Activated T-cell treated with anti-CD3 and anti-CD28 coated beads for 24 hours (primary cell): ENCODE measurements at regions not wholly inside any gene's neighbourhood (a gene's known extent, or its start where the extent isn't known, plus 50 kb on each side); places are given as distances from the start of the nearest gene placed in this dataset.
"Not testable (repeated sequence)": the region's sequence is repeated elsewhere in the genome, so short reads cannot be mapped to it uniquely, and the experiment has no call there.

Source experiments
- DNase-seq: peaks from one replicate; pipeline ENCODE4 v3.0.0-alpha.2; 2020; ENCODE audit warnings: low read depth

DNA sequence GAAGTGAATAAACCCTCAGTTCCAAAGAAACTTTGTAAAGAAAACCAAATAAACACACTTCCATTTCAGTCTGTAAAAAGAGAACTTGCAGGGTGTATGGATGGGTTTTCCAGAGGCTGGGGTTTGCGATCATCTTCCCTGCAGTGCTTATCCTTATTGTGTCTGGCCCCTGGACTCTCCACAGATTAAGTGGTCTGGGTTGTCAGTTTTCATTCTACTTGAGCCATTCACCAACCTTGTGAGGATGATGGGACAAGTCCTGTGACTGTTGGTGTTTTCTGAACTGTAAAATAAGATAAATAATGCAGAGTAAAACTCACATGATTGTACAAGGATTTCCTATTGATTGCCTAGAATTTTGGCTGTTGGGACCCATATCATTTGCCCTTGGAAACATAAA lies 166.1 kb upstream of the MOCS2 start:
- no peak for DNase-seq

- DNase-seq = no peak
Measured at GRCh38 chr5:53276825-53277224, 167.3 kb upstream of the MOCS2 start.

DNA sequence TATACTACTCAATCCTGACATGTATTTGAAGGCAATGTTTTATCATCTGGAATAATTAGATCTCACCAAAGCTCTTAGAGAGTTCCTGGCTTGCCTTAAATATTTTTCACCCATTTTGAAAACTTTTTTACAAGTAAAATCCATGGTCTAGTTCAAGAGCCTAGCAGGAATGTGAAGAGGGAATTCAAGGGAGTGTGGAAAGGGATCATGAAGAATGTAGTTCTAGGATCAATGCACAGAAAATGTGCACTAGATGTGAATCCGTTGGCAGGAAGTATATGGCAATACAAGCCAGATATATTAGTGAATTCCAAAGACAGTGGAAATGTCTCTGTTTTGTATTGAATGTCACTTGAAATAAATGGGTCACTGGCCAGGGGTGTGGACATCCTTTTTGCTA lies 167.9 kb upstream of the MOCS2 start:
- DNase-seq = no peak

DNA sequence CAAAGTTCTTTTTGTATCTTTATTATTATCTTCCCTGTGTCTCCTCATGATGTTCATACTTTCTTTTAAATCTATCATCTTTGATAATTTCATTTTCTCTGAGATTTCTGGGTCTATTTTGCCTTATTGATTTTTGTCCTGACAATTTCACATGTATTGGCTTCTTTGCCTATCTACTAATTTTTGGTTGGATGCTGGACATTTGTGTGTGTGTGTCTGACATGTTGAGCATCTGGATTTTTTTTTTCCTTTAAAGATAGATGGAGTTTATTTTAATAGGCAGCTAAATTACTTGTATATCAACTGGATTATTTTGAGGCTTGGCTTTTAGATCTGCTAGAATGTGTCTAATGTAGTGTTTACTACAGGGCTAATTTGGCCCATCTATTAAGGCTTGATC lies 178.0 kb upstream of the MOCS2 start:
- no peak for DNase-seq

DNA sequence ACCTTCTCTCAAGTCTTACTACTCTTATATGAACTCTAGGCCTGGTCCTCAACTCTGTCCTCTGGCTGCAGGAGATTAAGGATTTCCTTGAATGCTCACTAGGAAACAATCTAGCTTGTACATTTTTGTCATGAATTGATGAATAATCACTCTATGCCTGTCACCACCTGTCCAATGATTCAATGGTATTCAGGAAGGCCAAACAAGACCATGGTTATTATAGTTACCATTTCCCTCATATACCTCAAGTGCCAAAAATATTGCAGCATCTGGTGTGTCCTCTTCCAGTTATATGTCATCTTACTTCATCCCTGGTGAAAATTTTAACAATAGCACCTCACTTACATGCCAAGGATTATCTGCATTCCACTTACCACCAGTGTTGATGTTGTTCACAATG lies 179.0 kb upstream of the MOCS2 start:
- DNase-seq = no peak

DNA sequence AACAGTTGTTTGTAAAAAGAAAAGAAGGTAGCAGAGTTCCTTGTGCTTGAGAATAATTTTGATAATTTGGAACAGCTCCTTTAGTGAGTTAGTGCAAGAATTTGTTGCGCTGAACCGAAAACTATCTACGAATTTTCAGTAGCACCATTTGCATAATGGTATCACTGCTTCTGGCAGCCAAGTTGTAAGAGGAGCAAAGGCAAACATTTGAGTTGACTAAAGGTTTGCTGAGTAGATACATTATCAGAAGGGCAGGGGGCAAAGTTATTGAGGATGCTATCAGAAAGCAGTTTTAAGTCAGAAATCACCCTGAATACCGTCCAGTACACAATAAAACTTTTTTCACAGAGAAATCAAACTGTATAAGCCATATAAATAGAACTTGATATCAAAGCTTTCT lies 181.5 kb upstream of the MOCS2 start:
- no peak for DNase-seq

DNA sequence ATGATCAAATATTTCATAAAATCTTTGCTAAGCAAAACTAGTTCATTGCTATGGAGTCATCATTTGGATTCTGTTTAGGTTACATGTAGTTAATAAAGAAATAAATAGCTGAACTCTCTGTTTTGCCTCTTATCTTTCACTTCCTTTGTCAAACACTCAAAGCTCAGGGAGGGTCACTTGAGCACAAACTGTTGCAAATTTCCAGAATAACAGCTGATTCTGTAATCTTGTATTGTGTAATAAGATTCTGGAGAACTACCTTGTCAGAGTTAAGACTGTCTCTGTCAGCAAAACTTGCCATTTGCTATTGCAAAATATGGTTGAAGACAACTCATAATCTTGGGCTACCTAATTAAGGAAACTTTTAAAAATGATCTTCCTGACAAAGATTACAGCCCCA lies 182.0 kb upstream of the MOCS2 start:
- DNase-seq = no peak

- DNase-seq = no peak
Measured at GRCh38 chr5:53298841-53299240, 181.6 kb upstream of the FST start.

DNA sequence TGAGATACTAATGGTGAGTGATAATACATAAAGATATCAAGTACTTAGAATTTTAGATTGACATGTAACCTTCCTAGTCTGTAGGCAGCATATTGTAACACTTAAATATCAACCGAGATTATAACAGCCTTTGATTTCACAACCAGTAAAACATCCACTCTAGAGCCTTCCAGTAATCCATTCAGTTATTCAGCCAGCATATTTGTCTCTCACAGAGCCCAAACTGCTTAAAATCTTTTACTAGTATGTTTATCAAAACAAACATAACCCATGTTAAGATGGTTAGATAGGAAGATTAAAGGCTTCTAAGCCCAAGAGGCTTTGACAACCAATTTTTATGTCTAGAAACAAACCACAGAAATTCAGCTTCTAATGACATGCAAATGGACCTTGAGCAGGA lies 177.9 kb upstream of the FST start:
- no peak for DNase-seq

DNA sequence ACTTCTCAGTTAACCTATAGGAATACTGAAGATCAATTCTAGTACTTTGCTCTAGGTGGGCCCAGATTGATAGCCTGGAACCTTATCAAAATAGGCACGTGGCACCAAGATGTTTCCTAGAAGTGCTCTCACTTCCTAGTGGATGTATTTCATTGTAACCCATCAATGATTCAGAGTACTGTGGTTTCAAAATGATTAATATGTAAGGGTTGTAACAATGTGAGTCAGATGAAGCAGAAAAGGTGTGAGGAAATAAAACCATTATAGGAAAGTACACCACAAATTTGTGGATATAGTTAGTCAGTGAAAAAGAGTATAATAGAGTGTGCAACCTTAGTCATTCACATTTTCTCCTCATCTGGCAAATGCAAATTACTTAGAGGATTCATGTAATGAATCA lies 177.3 kb upstream of the FST start:
- no peak for DNase-seq

DNA sequence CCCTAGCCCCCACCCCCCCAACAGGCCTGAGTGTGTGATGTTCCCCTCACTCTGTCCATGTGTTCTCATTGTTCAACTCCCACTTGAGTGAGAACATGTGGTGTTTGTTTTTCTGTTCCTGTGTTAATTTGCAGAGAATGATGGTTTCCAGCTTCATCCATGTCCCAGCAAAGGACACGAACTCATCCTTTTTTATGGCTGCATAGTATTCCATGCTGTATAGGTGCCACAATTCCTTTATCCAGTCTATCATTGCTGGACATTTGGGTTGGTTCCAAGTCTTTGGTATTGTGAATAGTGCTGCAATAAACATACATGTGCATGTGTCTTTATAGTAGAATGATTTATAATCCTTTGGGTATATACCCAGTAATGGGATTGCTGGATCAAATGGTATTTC lies 175.1 kb upstream of the FST start:
- not testable (repeated sequence) for DNase-seq

DNA sequence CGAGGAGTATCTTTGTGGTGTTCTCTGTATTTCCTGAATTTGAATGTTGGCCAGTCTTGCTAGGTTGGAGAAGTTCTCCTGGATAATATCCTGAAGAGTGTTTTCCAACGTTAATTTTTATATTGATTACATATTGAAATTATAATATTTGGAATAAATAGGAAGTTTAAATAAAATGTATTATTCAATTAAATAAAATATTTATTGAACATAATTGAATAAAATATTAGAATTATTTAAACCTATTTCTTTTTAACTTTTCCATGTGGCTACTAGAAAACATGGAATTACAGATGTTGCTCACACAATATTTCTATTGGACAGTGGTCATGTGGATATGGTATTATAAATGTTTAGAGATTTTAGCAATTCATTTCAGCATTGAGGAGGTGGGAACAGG lies 170.8 kb upstream of the FST start:
- DNase-seq = no peak

DNA sequence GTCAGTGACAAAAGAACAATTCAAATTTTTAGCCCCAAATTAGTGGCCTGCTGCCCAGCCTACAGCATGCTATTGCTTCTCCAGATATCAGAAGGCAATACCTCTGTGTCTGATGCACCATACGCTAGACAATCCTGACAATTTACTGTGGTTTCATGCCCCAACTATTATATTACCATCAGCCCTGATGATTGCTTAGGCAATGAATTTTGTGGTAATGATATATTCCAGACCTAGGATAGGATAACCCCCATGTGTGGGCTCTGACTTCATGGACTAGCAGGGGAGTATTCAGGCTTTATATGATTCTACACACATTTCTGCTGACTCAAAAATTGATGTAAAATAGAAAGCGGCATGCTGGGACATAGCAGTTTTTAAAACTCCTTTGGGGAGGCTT lies 168.7 kb upstream of the FST start:
- DNase-seq = no peak

GRCh38 chr5:53313145-53313544 lies 167.3 kb upstream of the FST start:
- DNase-seq = no peak

- DNase-seq = no peak
Measured at GRCh38 chr5:53318303-53318702, 162.1 kb upstream of the FST start.

DNA sequence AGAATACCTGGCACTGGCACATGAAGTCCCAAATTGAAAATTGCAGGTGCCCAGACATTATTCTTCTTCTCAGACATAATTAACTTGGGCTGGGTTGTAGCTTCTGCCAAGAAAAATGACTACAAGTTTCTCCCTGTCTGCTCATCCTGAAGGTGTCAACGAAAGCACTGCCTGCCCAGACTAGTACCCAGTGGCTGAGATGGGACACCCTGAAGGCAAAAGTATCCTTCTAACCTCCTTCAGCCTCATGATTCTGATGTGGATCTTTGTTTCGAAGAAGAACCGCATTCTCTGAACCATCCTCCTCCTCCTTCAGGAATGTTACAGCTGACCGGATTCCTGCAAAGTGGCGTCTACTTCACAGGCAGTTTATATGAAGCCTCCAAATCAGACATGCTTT lies 161.1 kb upstream of the FST start:
- no peak for DNase-seq

- DNase-seq = no peak
Measured at GRCh38 chr5:53321073-53321472, 159.4 kb upstream of the FST start.

DNA sequence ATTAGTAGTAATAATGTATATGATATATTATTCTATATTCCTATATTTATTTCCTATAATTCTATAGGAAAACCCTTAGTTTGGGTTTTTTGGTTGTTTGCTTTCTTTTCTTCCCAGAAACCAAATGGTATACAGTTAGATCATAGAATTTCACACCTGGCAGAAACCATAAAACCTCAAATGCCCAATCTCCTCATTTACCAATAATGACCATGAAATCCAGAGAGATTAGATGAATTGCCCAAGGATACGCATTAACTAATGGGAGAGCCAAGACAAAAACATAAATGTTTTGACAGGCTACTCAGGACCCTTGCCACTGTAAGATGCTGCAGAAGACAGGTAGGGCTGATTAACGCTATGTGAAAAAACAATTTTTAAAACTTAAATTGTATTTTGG lies 158.7 kb upstream of the FST start:
- no peak for DNase-seq

- no peak for DNase-seq
Measured at GRCh38 chr5:53322257-53322656, 158.2 kb upstream of the FST start.

DNA sequence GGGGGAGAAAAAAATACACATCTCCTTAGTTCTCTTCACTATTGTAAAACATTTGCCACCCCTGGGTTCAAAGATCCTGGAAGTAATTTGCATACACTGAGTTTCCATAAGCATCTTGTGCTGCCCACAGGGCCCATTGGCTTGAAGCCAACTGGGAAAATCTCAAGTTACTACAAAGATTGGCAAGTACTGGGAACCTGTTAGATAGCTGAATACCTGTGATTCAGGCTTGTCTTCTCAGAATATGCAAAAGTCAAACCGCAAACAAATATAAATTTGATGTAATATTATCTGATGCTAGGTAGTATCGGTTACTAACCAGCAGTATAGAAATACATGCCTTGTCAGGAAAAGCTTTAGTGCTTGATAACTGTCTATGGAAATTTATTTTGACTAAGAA lies 156.9 kb upstream of the FST start:
- DNase-seq = no peak

DNA sequence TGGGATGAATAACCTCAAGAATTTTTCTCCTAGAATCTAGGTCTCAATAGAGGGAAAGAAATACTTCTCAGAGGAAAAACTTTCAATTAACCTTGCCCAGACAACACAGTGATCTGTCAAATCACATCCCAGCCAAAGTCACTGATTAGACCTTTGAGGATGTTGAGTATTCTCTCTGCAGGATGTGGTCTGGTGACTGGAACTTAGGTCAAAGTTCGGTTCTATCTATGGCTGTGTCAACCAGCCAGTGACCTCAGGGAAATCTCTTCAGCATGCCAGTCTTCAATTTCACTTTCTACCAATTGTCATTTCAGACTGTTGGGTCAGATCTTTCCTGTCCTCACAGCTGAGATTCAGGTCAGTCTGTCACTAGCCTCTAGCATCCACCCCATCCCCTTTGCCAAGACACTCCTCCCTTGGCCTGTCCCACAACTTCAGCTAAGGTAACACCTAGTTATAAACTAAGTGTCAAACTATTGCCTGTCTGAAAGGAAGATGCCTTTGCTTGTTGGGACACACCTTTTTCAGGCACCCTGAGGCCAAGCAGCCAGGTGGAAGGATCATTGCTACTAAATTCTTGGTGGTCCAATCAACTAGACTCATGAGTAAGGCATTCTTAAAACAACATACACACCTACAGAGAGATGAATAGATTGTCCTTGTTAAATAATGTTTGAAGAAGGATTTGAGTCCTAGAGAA lies 156.3 kb upstream of the FST start:
- no peak for DNase-seq

- no peak for DNase-seq
Measured at GRCh38 chr5:53326424-53327153, 153.8 kb upstream of the FST start.

GRCh38 chr5:53327811-53328334 lies 152.6 kb upstream of the FST start:
- DNase-seq = no peak

DNA sequence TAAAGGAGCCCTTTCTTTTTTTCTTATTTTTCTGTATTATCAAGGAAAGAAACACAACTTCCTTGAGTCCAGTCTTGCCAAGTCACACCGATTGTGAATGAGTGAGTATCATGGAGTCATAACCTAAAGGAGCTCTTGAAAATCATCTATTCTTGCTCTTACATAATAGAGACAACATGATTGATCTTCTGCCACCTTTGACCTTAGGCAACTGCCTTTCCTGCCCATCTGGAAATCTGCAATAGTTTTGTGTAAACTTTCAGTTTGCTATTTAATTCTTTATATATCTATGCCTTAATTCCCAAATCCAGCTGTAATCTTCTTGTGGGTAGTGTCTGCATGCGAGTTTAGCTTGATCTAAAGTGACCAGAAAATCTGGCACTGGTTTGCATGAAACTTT lies 149.9 kb upstream of the FST start:
- DNase-seq = no peak
